Natural killer cell (primary cell): ENCODE measurements at regions not wholly inside any gene's neighbourhood (a gene's known extent, or its start where the extent isn't known, plus 50 kb on each side); places are given as distances from the start of the nearest gene placed in this dataset.
"Not testable (repeated sequence)": the region's sequence is repeated elsewhere in the genome, so short reads cannot be mapped to it uniquely, and the experiment has no call there.

ENCODE experiments used
- ATAC-seq, 3 donors: fragments of 150-1000 bp in 2 of 3; fragments of 200-7000 bp in 1 of 3; cut with Tn5 transposase; 1 replicate in 1 of 3; 2 replicates in 2 of 3; pipeline ENCODE4 v1.10.0; 2021; ENCODE audit warnings: mild to moderate bottlenecking in 2 of 3, moderate library complexity in 2 of 3
- DNase-seq, 2 donors: peaks; one replicate each; pipeline versions ENCODE4 v3.0.0 to v3.0.0-alpha.2; 2013 to 2021; ENCODE audit warnings: mixed read lengths in 1 of 2
- H3K27ac ChIP-seq: one replicate; pipeline ENCODE4 v1.5.1; 2013; ENCODE audit warnings: mild to moderate bottlenecking, low read length
- H3K27me3 ChIP-seq: one replicate; pipeline ENCODE4 v1.6.1; 2013; ENCODE audit warnings: low read length; ENCODE audit not compliant: control insufficient read depth, insufficient read depth
- H3K36me3 ChIP-seq: one replicate; pipeline ENCODE4 v1.6.1; 2013; ENCODE audit warnings: low read length; ENCODE audit not compliant: control insufficient read depth, insufficient read depth
- H3K4me1 ChIP-seq: one replicate; pipeline ENCODE4 v1.6.1; 2013; ENCODE audit warnings: low read length; ENCODE audit not compliant: control insufficient read depth, insufficient read depth
- H3K4me3 ChIP-seq: one replicate; pipeline ENCODE4 v1.5.1; 2013; ENCODE audit warnings: low read length
- H3K9me3 ChIP-seq: one replicate; pipeline ENCODE4 v1.6.1; 2013; ENCODE audit warnings: low read length; ENCODE audit not compliant: control insufficient read depth, insufficient read depth
- H3K27ac Mint-ChIP-seq, 2 donors: one replicate each; pipeline ENCODE4 v1.8.0; 2022; ENCODE audit warnings: mild to moderate bottlenecking in 2 of 2, mixed read lengths in 2 of 2, moderate library complexity in 1 of 2
- H3K27me3 Mint-ChIP-seq, 2 donors: one replicate each; pipeline ENCODE4 v1.8.0; 2022; ENCODE audit warnings: low read depth in 2 of 2, mixed read lengths in 2 of 2
- H3K36me3 Mint-ChIP-seq: one replicate; pipeline ENCODE4 v1.8.0; 2022; ENCODE audit warnings: mixed read lengths
- H3K4me1 Mint-ChIP-seq, 2 donors: one replicate each; pipeline ENCODE4 v1.8.0; 2022; ENCODE audit warnings: mixed read lengths in 2 of 2
- H3K4me3 Mint-ChIP-seq: one replicate; pipeline ENCODE4 v1.8.0; 2022; ENCODE audit warnings: mild to moderate bottlenecking, moderate library complexity, mixed read lengths
- H3K9me3 Mint-ChIP-seq, 2 donors: one replicate each; pipeline ENCODE4 v1.8.0; 2022; ENCODE audit warnings: mixed read lengths in 2 of 2
- WGBS: methylation state at CpG from one replicate; pipeline ENCODE4 v1.1.7; 2013; ENCODE audit warnings: missing lambda C conversion rate; ENCODE audit not compliant: insufficient coverage; 5-methylcytosine and 5-hydroxymethylcytosine counted together
- intact Hi-C: fragments of 100-400 bp; cut with micrococcal nuclease; formaldehyde crosslinking; loops from one replicate; pipeline ENCODE4 v1.14.2; 2022
- TF ChIP-seq, protein P1 (sequence below): fragments of 200-600 bp; IDR thresholded peaks from one replicate; pipeline ENCODE4 v1.8.0; 2022; ENCODE audit warnings: antibody characterized with exemption

DNA sequence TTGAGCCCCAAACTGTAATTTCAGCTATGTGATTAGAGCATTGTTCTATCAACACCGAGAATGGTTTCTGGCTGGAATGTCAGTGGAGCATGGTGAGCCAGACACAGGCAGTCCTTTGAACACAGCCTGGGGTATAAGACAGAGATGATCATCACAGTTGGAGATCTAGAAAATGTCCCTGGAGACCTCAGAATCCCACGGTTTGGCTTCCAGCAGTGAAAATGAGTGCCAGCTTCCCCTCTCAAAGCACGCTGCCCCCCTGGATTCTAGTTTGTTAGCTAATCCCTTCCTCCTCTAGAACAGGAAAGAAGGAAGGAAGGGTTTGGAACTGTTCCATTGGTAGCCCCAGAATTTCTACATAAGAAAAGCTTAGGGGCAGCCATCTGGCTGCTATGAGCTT, 59.9 kb upstream of the JAK1 start:
- Histone ChIP-seq H3K4me1 (no peaks in the 10 kb centered on the region), H3K27ac (no peak overlapping the region), H3K4me3 (no peak overlapping the region), H3K9me3 (no peaks in the 10 kb centered on the region), H3K36me3 (no peaks in the 10 kb centered on the region), H3K27me3 (no peaks in the 10 kb centered on the region)
- Mint-ChIP-seq H3K36me3 (no peaks in the 10 kb centered on the region), H3K4me3 (no peak overlapping the region), H3K9me3 (no peaks in the 10 kb centered on the region), H3K27me3 (no peaks in the 10 kb centered on the region), H3K4me1 (peaks cover 0 to 1% of the 10 kb centered on the region in 2 donors), H3K27ac (no peak overlapping the region)
- ATAC-seq (no peak), DNase-seq (no peak)
- TF ChIP-seq, protein P1, sequence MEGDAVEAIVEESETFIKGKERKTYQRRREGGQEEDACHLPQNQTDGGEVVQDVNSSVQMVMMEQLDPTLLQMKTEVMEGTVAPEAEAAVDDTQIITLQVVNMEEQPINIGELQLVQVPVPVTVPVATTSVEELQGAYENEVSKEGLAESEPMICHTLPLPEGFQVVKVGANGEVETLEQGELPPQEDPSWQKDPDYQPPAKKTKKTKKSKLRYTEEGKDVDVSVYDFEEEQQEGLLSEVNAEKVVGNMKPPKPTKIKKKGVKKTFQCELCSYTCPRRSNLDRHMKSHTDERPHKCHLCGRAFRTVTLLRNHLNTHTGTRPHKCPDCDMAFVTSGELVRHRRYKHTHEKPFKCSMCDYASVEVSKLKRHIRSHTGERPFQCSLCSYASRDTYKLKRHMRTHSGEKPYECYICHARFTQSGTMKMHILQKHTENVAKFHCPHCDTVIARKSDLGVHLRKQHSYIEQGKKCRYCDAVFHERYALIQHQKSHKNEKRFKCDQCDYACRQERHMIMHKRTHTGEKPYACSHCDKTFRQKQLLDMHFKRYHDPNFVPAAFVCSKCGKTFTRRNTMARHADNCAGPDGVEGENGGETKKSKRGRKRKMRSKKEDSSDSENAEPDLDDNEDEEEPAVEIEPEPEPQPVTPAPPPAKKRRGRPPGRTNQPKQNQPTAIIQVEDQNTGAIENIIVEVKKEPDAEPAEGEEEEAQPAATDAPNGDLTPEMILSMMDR = no peak
- intact Hi-C loops = no loop called here
- 71% methylated on average over 3 of the region's 3 CpGs for WGBS

GRCh38 chr1:65027666-65028358, 61.5 kb upstream of the JAK1 start:
- no peaks in the 10 kb centered on the region for H3K4me1 Mint-ChIP-seq
- no peak overlapping the region for H3K4me3 Mint-ChIP-seq
- DNase-seq (no peak), ATAC-seq (no peak)
- 61% methylated on average over 5 of the region's 5 CpGs for WGBS
- H3K9me3 ChIP-seq = no peaks in the 10 kb centered on the region
- TF ChIP-seq, protein P1 = no peak
- no peak overlapping the region for H3K27ac Mint-ChIP-seq
- no peaks in the 10 kb centered on the region for H3K36me3 ChIP-seq
- no peak overlapping the region for H3K27ac ChIP-seq
- no peak overlapping the region for H3K4me3 ChIP-seq
- intact Hi-C loops = no loop called here
- H3K27me3 ChIP-seq = no peaks in the 10 kb centered on the region
- no peaks in the 10 kb centered on the region for H3K36me3 Mint-ChIP-seq
- no peaks in the 10 kb centered on the region for H3K9me3 Mint-ChIP-seq
- no peaks in the 10 kb centered on the region for H3K27me3 Mint-ChIP-seq
- H3K4me1 ChIP-seq = no peaks in the 10 kb centered on the region

DNA sequence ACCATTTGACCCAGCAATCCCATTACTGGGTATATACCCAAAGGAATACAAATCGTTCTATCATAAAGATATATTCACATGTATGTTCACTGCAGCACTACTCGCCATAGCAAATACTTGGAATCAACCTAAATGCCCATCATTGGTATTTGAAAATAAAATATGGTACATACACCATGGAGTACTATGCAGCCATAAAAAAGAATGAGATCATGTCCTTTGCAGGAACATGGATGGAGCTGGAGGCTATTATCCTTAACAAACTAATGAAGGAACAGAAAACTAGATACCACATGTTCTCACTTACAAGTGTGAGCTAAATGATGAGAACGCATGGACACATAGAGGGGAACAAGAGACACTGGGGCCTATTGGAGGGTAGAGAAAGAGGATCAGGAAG, 63.1 kb upstream of the JAK1 start:
- H3K9me3 ChIP-seq, H3K27ac Mint-ChIP-seq, DNase-seq, H3K27me3 Mint-ChIP-seq, H3K4me3 Mint-ChIP-seq, intact Hi-C loops, H3K4me1 ChIP-seq, H3K9me3 Mint-ChIP-seq, H3K36me3 Mint-ChIP-seq, H3K27ac ChIP-seq, H3K4me3 ChIP-seq, H3K4me1 Mint-ChIP-seq, H3K36me3 ChIP-seq, H3K27me3 ChIP-seq, ATAC-seq: not testable (repeated sequence)
- WGBS = 96% methylated on average over 2 of the region's 3 CpGs

- H3K4me1 ChIP-seq, H3K36me3 ChIP-seq, H3K27ac ChIP-seq, H3K36me3 Mint-ChIP-seq, DNase-seq, H3K4me3 Mint-ChIP-seq, intact Hi-C loops, H3K27ac Mint-ChIP-seq, H3K9me3 ChIP-seq, H3K27me3 Mint-ChIP-seq, ATAC-seq, H3K4me1 Mint-ChIP-seq, H3K9me3 Mint-ChIP-seq, H3K4me3 ChIP-seq, H3K27me3 ChIP-seq: not testable (repeated sequence)
- 72% methylated on average over 3 of the region's 5 CpGs for WGBS
Observed at GRCh38 chr1:65034879-65035278, 68.5 kb upstream of the JAK1 start.
